Neural cell (in vitro differentiated cells): ENCODE measurements at regions not wholly inside any gene's neighbourhood (a gene's known extent, or its start where the extent isn't known, plus 50 kb on each side); places are given as distances from the start of the nearest gene placed in this dataset.

ENCODE experiments used
- CTCF ChIP-seq: fragments of 450-650 bp; IDR thresholded peaks from 2 replicates; pipeline ENCODE4 v1.5.1; 2014; ENCODE audit warnings: antibody characterized with exemption, mild to moderate bottlenecking, moderate library complexity; ENCODE audit not compliant: poor library complexity, severe bottlenecking
- TAF1 ChIP-seq: IDR thresholded peaks from 2 replicates; pipeline ENCODE4 v1.6.1; 2012; ENCODE audit warnings: low read depth

- no peak for TF ChIP-seq TAF1
- TF ChIP-seq CTCF: no peak
These were observed 128.4 kb downstream of the RAP2B start for GRCh38 chr3:153290268-153291015.
